ENCODE measurements at regions not wholly inside any gene's neighbourhood (a gene's known extent, or its start where the extent isn't known, plus 50 kb on each side); places are given as distances from the start of the nearest gene placed in this dataset.

- no peak for TF ChIP-seq CTCF (IDR thresholded peaks at IDR 0.05)
- no peak for TF ChIP-seq SIN3A (IDR thresholded peaks at IDR 0.05; ENCODE audit: borderline replicate concordance, insufficient read depth, low read depth, low read length)
- no peak for TF ChIP-seq POLR2AphosphoS5 (IDR thresholded peaks at IDR 0.05; ENCODE audit: low read depth, low read length)
These were observed 487.0 kb downstream of the PDHA2 start for GRCh38 chr4:96326846-96327245.

Measured in Panc1 (cell line).